Liver (tissue), 3 donors: ENCODE measurements at regions not wholly inside any gene's neighbourhood (a gene's known extent, or its start where the extent isn't known, plus 50 kb on each side); places are given as distances from the start of the nearest gene placed in this dataset.

Source experiments
- RAD21 ChIP-seq, 2 donors: IDR thresholded peaks; 2 replicates each; pipeline ENCODE4 v1.6.1; 2016; ENCODE audit warnings: antibody characterized with exemption in 2 of 2, mild to moderate bottlenecking in 2 of 2
- SP1 ChIP-seq: IDR thresholded peaks from 2 replicates; pipeline ENCODE4 v1.6.1; 2018; ENCODE audit warnings: antibody characterized with exemption, mild to moderate bottlenecking
- TAF1 ChIP-seq: conservative IDR thresholded peaks from 2 replicates; pipeline ENCODE4 v1.6.1; 2016; ENCODE audit warnings: antibody characterized with exemption, mild to moderate bottlenecking
- TF ChIP-seq, protein P1 (sequence below): IDR thresholded peaks from 2 replicates; pipeline ENCODE4 v1.6.1; 2016; ENCODE audit warnings: antibody characterized with exemption
- TF ChIP-seq, protein P2 (sequence below): fragments of 150-350 bp; IDR thresholded peaks from 2 replicates; pipeline ENCODE4 v1.5.1; 2017; ENCODE audit warnings: improper control_type of control experiment, low read depth, low read length; ENCODE audit not compliant: missing input control
- TF ChIP-seq, protein P3 (sequence below): IDR thresholded peaks from 2 replicates; pipeline ENCODE4 v1.6.1; 2016; ENCODE audit warnings: antibody characterized with exemption, mild to moderate bottlenecking
- TF ChIP-seq, protein P4 (sequence below): IDR thresholded peaks from 2 replicates; pipeline ENCODE4 v1.6.1; 2016; ENCODE audit warnings: antibody characterized with exemption
- donor health status: healthy.
- donor health status: healthy.

DNA sequence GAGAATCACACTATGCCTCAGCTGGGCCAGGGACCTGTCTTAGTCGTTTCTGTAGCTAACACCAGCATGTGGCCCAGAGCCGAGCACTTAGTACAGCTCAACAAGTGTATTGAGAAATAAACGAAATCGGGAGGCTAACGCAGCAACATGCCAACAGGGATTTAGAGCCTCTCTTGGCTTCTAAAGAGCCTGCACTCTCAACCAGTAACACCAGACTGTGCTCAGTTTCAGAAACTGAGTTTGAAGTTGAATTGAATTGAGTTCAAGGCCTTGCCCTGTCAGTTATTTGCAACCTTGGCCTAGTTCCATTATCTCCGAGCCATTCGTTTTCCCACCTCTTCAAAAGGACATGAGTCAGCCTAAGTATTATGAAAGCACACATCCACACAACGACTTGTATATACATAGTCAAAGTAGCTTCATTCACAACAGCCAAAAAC lies 71.3 kb upstream of the LDB2 start:
- TF ChIP-seq, protein P1, sequence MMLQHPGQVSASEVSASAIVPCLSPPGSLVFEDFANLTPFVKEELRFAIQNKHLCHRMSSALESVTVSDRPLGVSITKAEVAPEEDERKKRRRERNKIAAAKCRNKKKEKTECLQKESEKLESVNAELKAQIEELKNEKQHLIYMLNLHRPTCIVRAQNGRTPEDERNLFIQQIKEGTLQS = no peak
- TF ChIP-seq SP1 (no peak), TAF1 (no peak), RAD21 (IDR thresholded peaks at IDR 0.05) (no peak)
- TF ChIP-seq, protein P2, sequence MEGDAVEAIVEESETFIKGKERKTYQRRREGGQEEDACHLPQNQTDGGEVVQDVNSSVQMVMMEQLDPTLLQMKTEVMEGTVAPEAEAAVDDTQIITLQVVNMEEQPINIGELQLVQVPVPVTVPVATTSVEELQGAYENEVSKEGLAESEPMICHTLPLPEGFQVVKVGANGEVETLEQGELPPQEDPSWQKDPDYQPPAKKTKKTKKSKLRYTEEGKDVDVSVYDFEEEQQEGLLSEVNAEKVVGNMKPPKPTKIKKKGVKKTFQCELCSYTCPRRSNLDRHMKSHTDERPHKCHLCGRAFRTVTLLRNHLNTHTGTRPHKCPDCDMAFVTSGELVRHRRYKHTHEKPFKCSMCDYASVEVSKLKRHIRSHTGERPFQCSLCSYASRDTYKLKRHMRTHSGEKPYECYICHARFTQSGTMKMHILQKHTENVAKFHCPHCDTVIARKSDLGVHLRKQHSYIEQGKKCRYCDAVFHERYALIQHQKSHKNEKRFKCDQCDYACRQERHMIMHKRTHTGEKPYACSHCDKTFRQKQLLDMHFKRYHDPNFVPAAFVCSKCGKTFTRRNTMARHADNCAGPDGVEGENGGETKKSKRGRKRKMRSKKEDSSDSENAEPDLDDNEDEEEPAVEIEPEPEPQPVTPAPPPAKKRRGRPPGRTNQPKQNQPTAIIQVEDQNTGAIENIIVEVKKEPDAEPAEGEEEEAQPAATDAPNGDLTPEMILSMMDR = no peak
- TF ChIP-seq, protein P3, sequence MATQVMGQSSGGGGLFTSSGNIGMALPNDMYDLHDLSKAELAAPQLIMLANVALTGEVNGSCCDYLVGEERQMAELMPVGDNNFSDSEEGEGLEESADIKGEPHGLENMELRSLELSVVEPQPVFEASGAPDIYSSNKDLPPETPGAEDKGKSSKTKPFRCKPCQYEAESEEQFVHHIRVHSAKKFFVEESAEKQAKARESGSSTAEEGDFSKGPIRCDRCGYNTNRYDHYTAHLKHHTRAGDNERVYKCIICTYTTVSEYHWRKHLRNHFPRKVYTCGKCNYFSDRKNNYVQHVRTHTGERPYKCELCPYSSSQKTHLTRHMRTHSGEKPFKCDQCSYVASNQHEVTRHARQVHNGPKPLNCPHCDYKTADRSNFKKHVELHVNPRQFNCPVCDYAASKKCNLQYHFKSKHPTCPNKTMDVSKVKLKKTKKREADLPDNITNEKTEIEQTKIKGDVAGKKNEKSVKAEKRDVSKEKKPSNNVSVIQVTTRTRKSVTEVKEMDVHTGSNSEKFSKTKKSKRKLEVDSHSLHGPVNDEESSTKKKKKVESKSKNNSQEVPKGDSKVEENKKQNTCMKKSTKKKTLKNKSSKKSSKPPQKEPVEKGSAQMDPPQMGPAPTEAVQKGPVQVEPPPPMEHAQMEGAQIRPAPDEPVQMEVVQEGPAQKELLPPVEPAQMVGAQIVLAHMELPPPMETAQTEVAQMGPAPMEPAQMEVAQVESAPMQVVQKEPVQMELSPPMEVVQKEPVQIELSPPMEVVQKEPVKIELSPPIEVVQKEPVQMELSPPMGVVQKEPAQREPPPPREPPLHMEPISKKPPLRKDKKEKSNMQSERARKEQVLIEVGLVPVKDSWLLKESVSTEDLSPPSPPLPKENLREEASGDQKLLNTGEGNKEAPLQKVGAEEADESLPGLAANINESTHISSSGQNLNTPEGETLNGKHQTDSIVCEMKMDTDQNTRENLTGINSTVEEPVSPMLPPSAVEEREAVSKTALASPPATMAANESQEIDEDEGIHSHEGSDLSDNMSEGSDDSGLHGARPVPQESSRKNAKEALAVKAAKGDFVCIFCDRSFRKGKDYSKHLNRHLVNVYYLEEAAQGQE = no peak
- TF ChIP-seq, protein P4, sequence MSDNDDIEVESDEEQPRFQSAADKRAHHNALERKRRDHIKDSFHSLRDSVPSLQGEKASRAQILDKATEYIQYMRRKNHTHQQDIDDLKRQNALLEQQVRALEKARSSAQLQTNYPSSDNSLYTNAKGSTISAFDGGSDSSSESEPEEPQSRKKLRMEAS = no peak
